LNCAP (cell line): ENCODE measurements at regions not wholly inside any gene's neighbourhood (a gene's known extent, or its start where the extent isn't known, plus 50 kb on each side); places are given as distances from the start of the nearest gene placed in this dataset.

Source experiments
- CTCF ChIP-seq: fragments of 450-650 bp; IDR thresholded peaks from 2 replicates; pipeline ENCODE4 v1.5.1; 2017; ENCODE audit warnings: mild to moderate bottlenecking

GRCh38 chr14:71491931-71492330 is 440.3 kb upstream of the RGS6 start:
- no peak for TF ChIP-seq CTCF

DNA sequence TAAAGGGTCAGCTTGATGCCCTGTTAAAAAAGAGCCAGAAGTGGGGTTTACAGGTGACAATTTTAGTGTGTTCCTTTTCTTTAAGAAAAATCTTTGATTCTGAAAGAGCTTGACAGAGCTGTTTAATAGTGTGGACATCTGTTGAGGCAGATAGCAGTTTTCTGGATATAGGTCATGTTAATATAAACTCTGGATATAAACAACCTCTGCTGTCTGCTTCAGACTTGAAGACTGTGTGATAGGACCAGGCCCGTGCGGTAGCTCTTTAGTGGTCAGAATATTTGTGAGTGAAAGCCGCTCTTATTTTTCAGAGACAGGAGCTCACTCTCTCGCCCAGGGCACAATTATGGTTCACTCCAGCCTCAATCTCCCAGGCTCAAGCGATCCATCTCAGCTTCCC is 439.9 kb upstream of the RGS6 start:
- no peak for TF ChIP-seq CTCF

DNA sequence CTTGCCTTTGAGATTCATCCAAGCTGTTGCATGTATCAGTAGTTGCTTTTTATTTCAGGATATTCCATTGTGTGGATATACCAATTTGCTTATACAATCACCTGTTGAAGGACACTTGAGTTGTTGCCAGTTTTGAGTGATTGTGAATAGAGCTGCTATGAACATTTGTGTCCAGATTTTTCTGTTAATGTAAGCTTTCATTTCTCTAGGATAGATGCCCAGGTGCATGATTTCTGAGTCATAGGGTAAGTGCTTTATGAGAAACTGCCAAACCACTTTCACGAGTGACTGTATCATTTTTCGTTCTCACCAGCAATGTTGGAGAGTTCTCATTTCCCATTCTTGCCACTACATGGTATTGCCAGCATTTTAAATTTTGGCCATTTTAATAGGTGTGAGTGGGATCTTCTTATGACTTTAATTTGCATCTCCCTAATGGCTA is 434.6 kb upstream of the RGS6 start:
- TF ChIP-seq CTCF = no peak

- TF ChIP-seq CTCF = no peak
Measured at GRCh38 chr14:71498212-71498611, 434.0 kb upstream of the RGS6 start.

GRCh38 chr14:71499018-71499417 is 433.2 kb upstream of the RGS6 start:
- no peak for TF ChIP-seq CTCF

- TF ChIP-seq CTCF = no peak
Measured at GRCh38 chr14:71507681-71508080, 424.5 kb upstream of the RGS6 start.

- no peak for TF ChIP-seq CTCF
Measured at GRCh38 chr14:71508901-71509300, 423.3 kb upstream of the RGS6 start.

DNA sequence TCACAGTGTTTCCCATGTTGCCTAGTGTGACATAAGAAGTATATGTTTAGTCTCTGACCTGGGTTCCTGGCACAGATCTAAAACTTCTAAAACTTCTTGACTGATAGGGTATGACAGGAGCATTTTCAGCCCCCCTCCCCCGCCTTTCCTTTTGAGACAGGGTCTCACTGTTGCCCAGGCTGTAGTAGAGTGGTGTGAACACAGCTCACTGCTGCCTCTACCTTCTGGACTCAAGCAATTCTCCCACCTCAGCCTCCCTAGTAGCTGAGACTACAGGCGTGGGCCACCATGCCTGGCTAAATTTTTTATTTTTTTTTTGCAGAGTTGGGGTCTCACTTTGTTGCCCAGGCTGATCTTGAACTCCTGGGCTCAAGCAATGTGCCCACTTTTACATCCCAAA is 421.1 kb upstream of the RGS6 start:
- TF ChIP-seq CTCF = no peak
